HEK293 (cell line): ENCODE measurements at regions not wholly inside any gene's neighbourhood (a gene's known extent, or its start where the extent isn't known, plus 50 kb on each side); places are given as distances from the start of the nearest gene placed in this dataset.

ENCODE experiments used
- CTCF ChIA-PET: fragments of 350-600 bp; formaldehyde crosslinking; extraction: SDS; loops from one replicate; lab custom pipeline; 2021; ENCODE audit warnings: antibody characterized with exemption; lab: Yijun Ruan, JAX
- POLR2A ChIA-PET: fragments of 300-600 bp; formaldehyde crosslinking; extraction: SDS; loops from one replicate; lab custom pipeline; 2020; ENCODE audit warnings: antibody characterized with exemption, inconsistent platforms; lab: Yijun Ruan, JAX
- H3K27ac ChIP-seq: fragments of 200-500 bp; sonication (Bioruptor generic); 2 replicates; pipeline ENCODE4 v1.5.1; 2014; ENCODE audit warnings: low read depth, low read length, control low read depth, inconsistent platforms; ENCODE audit errors: extremely low read depth
- H3K36me3 ChIP-seq, 2 experiments: fragments of 200-500 bp in 1 of 2; sonication (Bioruptor generic) in 1 of 2; 1 replicate in 1 of 2; 2 replicates in 1 of 2; pipeline ENCODE4 v1.5.1; 2014 to 2017; ENCODE audit warnings: inconsistent platforms in 2 of 2, low read length in 2 of 2; ENCODE audit not compliant: control insufficient read depth in 2 of 2, insufficient read depth in 1 of 2
- H3K4me1 ChIP-seq: fragments of 200-500 bp; sonication (Bioruptor generic); 2 replicates; pipeline ENCODE4 v1.5.1; 2014; ENCODE audit warnings: mild to moderate bottlenecking, low read length, inconsistent platforms; ENCODE audit not compliant: control insufficient read depth, insufficient read depth
- H3K4me3 ChIP-seq: 2 replicates; pipeline ENCODE4 v1.5.1; 2011; ENCODE audit warnings: low read depth, mild to moderate bottlenecking, control low read depth, low read length, moderate library complexity
- H3K9me3 ChIP-seq: fragments of 200-500 bp; sonication (Bioruptor generic); 2 replicates; pipeline ENCODE4 v1.5.1; 2014; ENCODE audit warnings: low read depth, low read length, inconsistent platforms; ENCODE audit not compliant: control insufficient read depth, insufficient read depth
- GFI1B ChIP-seq: fragments of 450-650 bp; formaldehyde crosslinking; IDR thresholded peaks from 2 replicates; pipeline ENCODE4 v1.5.1; 2016; ENCODE audit warnings: missing biosample characterization, missing genetic modification characterization
- GLI2 ChIP-seq: fragments of 450-650 bp; formaldehyde crosslinking; IDR thresholded peaks from 2 replicates; pipeline ENCODE4; 2017; ENCODE audit warnings: missing biosample characterization, missing genetic modification characterization, low read depth, borderline replicate concordance
- HIC1 ChIP-seq: fragments of 450-650 bp; formaldehyde crosslinking; IDR thresholded peaks from 2 replicates; pipeline ENCODE4 v1.5.1; 2016; ENCODE audit warnings: missing biosample characterization, missing genetic modification characterization
- MZF1 ChIP-seq: fragments of 450-650 bp; formaldehyde crosslinking; IDR thresholded peaks from 2 replicates; pipeline ENCODE4 v1.5.1; 2017; ENCODE audit warnings: missing biosample characterization, missing genetic modification characterization, borderline replicate concordance
- PRDM6 ChIP-seq: fragments of 450-650 bp; formaldehyde crosslinking; IDR thresholded peaks from 2 replicates; pipeline ENCODE4 v1.5.1; 2017; ENCODE audit warnings: missing biosample characterization, missing genetic modification characterization
- ZBTB20 ChIP-seq: fragments of 450-650 bp; formaldehyde crosslinking; IDR thresholded peaks from 2 replicates; pipeline ENCODE4 v1.5.1; 2016; ENCODE audit warnings: missing biosample characterization, missing genetic modification characterization
- ZNF274 ChIP-seq, 2 experiments: fragments of 200-500 bp in 1 of 2; fragments of 450-650 bp in 1 of 2; sonication (Bioruptor generic) in 1 of 2; formaldehyde crosslinking in 1 of 2; IDR thresholded peaks; 2 replicates each; pipeline versions ENCODE4 v1.5.1 to v1.6.1; 2014 to 2016; ENCODE audit warnings: borderline replicate concordance in 1 of 2, inconsistent platforms in 1 of 2, low read length in 1 of 2, missing biosample characterization in 1 of 2, missing genetic modification characterization in 1 of 2
- ZNF362 ChIP-seq: fragments of 450-650 bp; formaldehyde crosslinking; IDR thresholded peaks from 2 replicates; pipeline ENCODE4 v1.5.1; 2016; ENCODE audit warnings: missing biosample characterization, missing genetic modification characterization
- ZNF560 ChIP-seq: fragments of 450-650 bp; formaldehyde crosslinking; IDR thresholded peaks from 2 replicates; pipeline ENCODE4 v1.5.1; 2017; ENCODE audit warnings: missing biosample characterization, missing genetic modification characterization, borderline replicate concordance
- ZNF596 ChIP-seq: fragments of 450-650 bp; IDR thresholded peaks from 2 replicates; pipeline ENCODE4 v1.5.0; 2018; ENCODE audit warnings: missing biosample characterization, mild to moderate bottlenecking, missing genetic modification characterization, moderate library complexity
- ZNF670 ChIP-seq: fragments of 450-650 bp; formaldehyde crosslinking; IDR thresholded peaks from 2 replicates; pipeline ENCODE4 v1.5.1; 2016; ENCODE audit warnings: missing biosample characterization, missing genetic modification characterization, low read depth
- ZNF677 ChIP-seq: fragments of 450-650 bp; IDR thresholded peaks from 2 replicates; pipeline ENCODE4 v1.5.0; 2018; ENCODE audit warnings: missing biosample characterization, mild to moderate bottlenecking, missing genetic modification characterization, moderate library complexity
- ZNF707 ChIP-seq: fragments of 450-650 bp; formaldehyde crosslinking; IDR thresholded peaks from 2 replicates; pipeline ENCODE4 v1.5.1; 2016; ENCODE audit warnings: missing biosample characterization, missing genetic modification characterization
- TF ChIP-seq, protein P1 (sequence below): fragments of 450-650 bp; formaldehyde crosslinking; IDR thresholded peaks from 2 replicates; pipeline ENCODE4; 2016; ENCODE audit warnings: missing biosample characterization, missing genetic modification characterization
- TF ChIP-seq, protein P2 (sequence below): fragments of 450-650 bp; formaldehyde crosslinking; IDR thresholded peaks from 2 replicates; pipeline ENCODE4 v1.5.1; 2016; ENCODE audit warnings: missing biosample characterization, missing genetic modification characterization
- TF ChIP-seq, protein P3 (sequence below): fragments of 450-650 bp; formaldehyde crosslinking; IDR thresholded peaks from 2 replicates; pipeline ENCODE4 v1.5.1; 2017; ENCODE audit warnings: missing biosample characterization, missing genetic modification characterization
- TF ChIP-seq, protein P4 (sequence below): fragments of 450-650 bp; formaldehyde crosslinking; IDR thresholded peaks from 2 replicates; pipeline ENCODE4 v1.5.1; 2016; ENCODE audit warnings: missing biosample characterization, missing genetic modification characterization, low read depth

DNA sequence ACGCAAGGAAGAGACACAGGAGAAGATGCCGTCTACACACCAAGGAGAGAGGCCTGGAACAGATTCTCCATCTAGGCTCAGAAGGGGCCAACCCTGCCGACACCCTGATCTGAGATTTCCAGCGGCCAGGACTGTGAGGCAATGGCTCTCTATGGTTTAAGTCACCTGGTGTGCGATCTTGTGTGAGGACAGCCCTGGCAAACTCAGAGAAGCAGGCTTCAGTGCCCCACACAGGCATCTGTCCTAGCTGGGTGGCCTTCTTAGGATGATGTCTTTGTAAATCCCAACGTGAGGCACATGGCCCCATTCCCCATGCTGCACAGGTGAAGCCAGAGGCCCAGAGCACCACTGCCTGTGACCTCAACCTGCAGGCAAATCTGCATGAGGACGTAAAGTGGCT, 87.6 kb upstream of the FRMD1 start (continued):
- no peak for TF ChIP-seq HIC1
- TF ChIP-seq, protein P1, sequence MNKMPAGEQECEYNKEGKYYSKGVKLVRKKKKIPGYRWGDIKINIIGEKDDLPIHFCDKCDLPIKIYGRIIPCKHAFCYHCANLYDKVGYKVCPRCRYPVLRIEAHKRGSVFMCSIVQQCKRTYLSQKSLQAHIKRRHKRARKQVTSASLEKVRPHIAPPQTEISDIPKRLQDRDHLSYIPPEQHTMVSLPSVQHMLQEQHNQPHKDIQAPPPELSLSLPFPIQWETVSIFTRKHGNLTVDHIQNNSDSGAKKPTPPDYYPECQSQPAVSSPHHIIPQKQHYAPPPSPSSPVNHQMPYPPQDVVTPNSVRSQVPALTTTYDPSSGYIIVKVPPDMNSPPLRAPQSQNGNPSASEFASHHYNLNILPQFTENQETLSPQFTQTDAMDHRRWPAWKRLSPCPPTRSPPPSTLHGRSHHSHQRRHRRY (tag by site-specific recombination), result no peak
- TF ChIP-seq, protein P2, sequence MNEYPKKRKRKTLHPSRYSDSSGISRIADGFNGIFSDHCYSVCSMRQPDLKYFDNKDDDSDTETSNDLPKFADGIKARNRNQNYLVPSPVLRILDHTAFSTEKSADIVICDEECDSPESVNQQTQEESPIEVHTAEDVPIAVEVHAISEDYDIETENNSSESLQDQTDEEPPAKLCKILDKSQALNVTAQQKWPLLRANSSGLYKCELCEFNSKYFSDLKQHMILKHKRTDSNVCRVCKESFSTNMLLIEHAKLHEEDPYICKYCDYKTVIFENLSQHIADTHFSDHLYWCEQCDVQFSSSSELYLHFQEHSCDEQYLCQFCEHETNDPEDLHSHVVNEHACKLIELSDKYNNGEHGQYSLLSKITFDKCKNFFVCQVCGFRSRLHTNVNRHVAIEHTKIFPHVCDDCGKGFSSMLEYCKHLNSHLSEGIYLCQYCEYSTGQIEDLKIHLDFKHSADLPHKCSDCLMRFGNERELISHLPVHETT (tag by site-specific recombination), result no peak
- no peak for TF ChIP-seq ZNF362 (tag by site-specific recombination)

- Histone ChIP-seq H3K9me3 (no peaks in the 10 kb centered on the region), H3K27ac (no peak overlapping the region), H3K4me3 (no peak overlapping the region)
- CTCF ChIA-PET, result interaction anchor here (0.7 kb wide), 1 partner anchor 8 kb away, joined by 3 read pairs; no protein-coding TSS in a partner anchor
- TF ChIP-seq ZNF596 (tag by site-specific recombination) (no peak), MZF1 (tag by site-specific recombination) (no peak), ZBTB20 (no peak), ZNF707 (tag by site-specific recombination) (no peak), ZNF274 (IDR thresholded peaks at IDR 0.05; ENCODE audit: low read length) (no peak), ZNF274 (tag by site-specific recombination; IDR thresholded peaks at IDR 0.05; ENCODE audit: borderline replicate concordance) (no peak), PRDM6 (tag by site-specific recombination) (no peak), GFI1B (tag by site-specific recombination) (no peak), ZNF677 (tag by site-specific recombination) (no peak), ZNF670 (tag by site-specific recombination) (no peak), GLI2 (tag by site-specific recombination) (no peak), ZNF560 (tag by site-specific recombination) (no peak)
- TF ChIP-seq, protein P3, sequence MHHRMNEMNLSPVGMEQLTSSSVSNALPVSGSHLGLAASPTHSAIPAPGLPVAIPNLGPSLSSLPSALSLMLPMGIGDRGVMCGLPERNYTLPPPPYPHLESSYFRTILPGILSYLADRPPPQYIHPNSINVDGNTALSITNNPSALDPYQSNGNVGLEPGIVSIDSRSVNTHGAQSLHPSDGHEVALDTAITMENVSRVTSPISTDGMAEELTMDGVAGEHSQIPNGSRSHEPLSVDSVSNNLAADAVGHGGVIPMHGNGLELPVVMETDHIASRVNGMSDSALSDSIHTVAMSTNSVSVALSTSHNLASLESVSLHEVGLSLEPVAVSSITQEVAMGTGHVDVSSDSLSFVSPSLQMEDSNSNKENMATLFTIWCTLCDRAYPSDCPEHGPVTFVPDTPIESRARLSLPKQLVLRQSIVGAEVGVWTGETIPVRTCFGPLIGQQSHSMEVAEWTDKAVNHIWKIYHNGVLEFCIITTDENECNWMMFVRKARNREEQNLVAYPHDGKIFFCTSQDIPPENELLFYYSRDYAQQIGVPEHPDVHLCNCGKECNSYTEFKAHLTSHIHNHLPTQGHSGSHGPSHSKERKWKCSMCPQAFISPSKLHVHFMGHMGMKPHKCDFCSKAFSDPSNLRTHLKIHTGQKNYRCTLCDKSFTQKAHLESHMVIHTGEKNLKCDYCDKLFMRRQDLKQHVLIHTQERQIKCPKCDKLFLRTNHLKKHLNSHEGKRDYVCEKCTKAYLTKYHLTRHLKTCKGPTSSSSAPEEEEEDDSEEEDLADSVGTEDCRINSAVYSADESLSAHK (tag by site-specific recombination), result no peak
- TF ChIP-seq, protein P4, sequence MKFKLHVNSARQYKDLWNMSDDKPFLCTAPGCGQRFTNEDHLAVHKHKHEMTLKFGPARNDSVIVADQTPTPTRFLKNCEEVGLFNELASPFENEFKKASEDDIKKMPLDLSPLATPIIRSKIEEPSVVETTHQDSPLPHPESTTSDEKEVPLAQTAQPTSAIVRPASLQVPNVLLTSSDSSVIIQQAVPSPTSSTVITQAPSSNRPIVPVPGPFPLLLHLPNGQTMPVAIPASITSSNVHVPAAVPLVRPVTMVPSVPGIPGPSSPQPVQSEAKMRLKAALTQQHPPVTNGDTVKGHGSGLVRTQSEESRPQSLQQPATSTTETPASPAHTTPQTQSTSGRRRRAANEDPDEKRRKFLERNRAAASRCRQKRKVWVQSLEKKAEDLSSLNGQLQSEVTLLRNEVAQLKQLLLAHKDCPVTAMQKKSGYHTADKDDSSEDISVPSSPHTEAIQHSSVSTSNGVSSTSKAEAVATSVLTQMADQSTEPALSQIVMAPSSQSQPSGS, result no peak
- TF ChIP-seq, all 188 proteins: peak for 0
- H3K36me3 ChIP-seq, result no peaks in the 10 kb centered on the region
- POLR2A ChIA-PET, result no interaction called here
- no peaks in the 10 kb centered on the region for H3K4me1 ChIP-seq
Measured at GRCh38 chr6:168165891-168166290, 86.9 kb upstream of the FRMD1 start.
